ENCODE measurements at regions not wholly inside any gene's neighbourhood (a gene's known extent, or its start where the extent isn't known, plus 50 kb on each side); places are given as distances from the start of the nearest gene placed in this dataset.

GRCh38 chr16:60704726-60705125, 1331.5 kb downstream of the CDH8 start:
- H3K79me2 ChIP-seq (ENCODE audit: control insufficient read depth, insufficient read depth, low read length): no peaks in the 10 kb centered on the region
- ATAC-seq (no peak), DNase-seq (ENCODE audit: low read depth, low spot score) (no peak), FAIRE-seq (no peak)
- no peaks in the 10 kb centered on the region for H4K20me1 ChIP-seq (ENCODE audit: control insufficient read depth, insufficient read depth)
- ChIA-PET POLR2A (no interaction called here), RAD21 (ENCODE audit: unreplicated experiment) (no interaction called here), SMC1A (ENCODE audit: uncharacterized antibody, unreplicated experiment) (no interaction called here), CTCF (no interaction called here)
- no peak for TF ChIP-seq HDAC6 (IDR thresholded peaks at IDR 0.05; ENCODE audit: unreplicated experiment)
- TF ChIP-seq MLLT1 (IDR thresholded peaks at IDR 0.05): no peak
- no peak for TF ChIP-seq PAX8 (IDR thresholded peaks at IDR 0.05)
- TF ChIP-seq TBL1XR1 (IDR thresholded peaks at IDR 0.05; ENCODE audit: low read depth, low read length): no peak
- no peak for TF ChIP-seq SREBF2 (IDR thresholded peaks at IDR 0.05; ENCODE audit: low read length)
- H3K9ac ChIP-seq (ENCODE audit: control insufficient read depth, insufficient read depth, low read length): no peak overlapping the region
- 6% methylated on average over 1 of the region's 1 CpG for WGBS (ENCODE audit: insufficient coverage, insufficient replicate concordance, low lambda C conversion rate, missing lambda C conversion rate)
- no peak overlapping the region for H3K4me2 ChIP-seq (ENCODE audit: control insufficient read depth, insufficient read depth)
- H3K27ac ChIP-seq (ENCODE audit: control insufficient read depth, insufficient read depth): no peak overlapping the region
- H2AFZ ChIP-seq (ENCODE audit: control insufficient read depth, low read depth, low read length): no peak overlapping the region
- intact Hi-C loops (cut with micrococcal nuclease; ENCODE audit: unreplicated experiment): no loop called here
- no peak overlapping the region for H3K4me3 ChIP-seq
- H3K9me3 ChIP-seq (replicated peaks; ENCODE audit: control insufficient read depth, insufficient read depth, low read length): no peaks in the 10 kb centered on the region
- no peaks in the 10 kb centered on the region for H3K36me3 ChIP-seq (ENCODE audit: control insufficient read depth in 2 of 2, insufficient read depth in 2 of 2, low read length in 1 of 2)
- no TSS peak for BruUV-seq (replicated peaks)
- no peaks in the 10 kb centered on the region for H3K27me3 ChIP-seq (replicated peaks in 1 of 2; ENCODE audit: control insufficient read depth in 2 of 2, insufficient read depth in 2 of 2, low read length in 1 of 2)
- no peaks in the 10 kb centered on the region for H3K4me1 ChIP-seq (ENCODE audit: control insufficient read depth, insufficient read depth, low read length)
- in situ Hi-C loops (cut with MboI): no loop called here

- H4K20me1 ChIP-seq (ENCODE audit: control insufficient read depth, insufficient read depth): no peaks in the 10 kb centered on the region
- H3K9me3 ChIP-seq (replicated peaks; ENCODE audit: control insufficient read depth, insufficient read depth, low read length): no peaks in the 10 kb centered on the region
- no peaks in the 10 kb centered on the region for H3K4me1 ChIP-seq (ENCODE audit: control insufficient read depth, insufficient read depth, low read length)
- DNase-seq (ENCODE audit: low read depth, low spot score): no peak
- no peaks in the 10 kb centered on the region for H3K36me3 ChIP-seq (ENCODE audit: control insufficient read depth in 2 of 2, insufficient read depth in 2 of 2, low read length in 1 of 2)
- H3K4me3 ChIP-seq: no peak overlapping the region
- FAIRE-seq: no peak
- H3K27ac ChIP-seq (ENCODE audit: control insufficient read depth, insufficient read depth): no peak overlapping the region
- no TSS peak for BruUV-seq (replicated peaks)
- intact Hi-C loops (cut with micrococcal nuclease; ENCODE audit: unreplicated experiment) (no loop called here), in situ Hi-C loops (cut with MboI) (no loop called here)
- ChIA-PET SMC1A (ENCODE audit: uncharacterized antibody, unreplicated experiment) (interaction anchor here (0.6 kb wide), 1 partner anchor 10 kb away, joined by 3 read pairs; no protein-coding TSS in a partner anchor), POLR2A (no interaction called here), CTCF (interaction anchor here (0.5 kb wide), 1 partner anchor 10 kb away, joined by 3 read pairs; no protein-coding TSS in a partner anchor), RAD21 (ENCODE audit: unreplicated experiment) (no interaction called here)
- no peak for ATAC-seq
- no peak overlapping the region for H3K4me2 ChIP-seq (ENCODE audit: control insufficient read depth, insufficient read depth)
- no peak overlapping the region for H3K9ac ChIP-seq (ENCODE audit: control insufficient read depth, insufficient read depth, low read length)
- no peaks in the 10 kb centered on the region for H3K79me2 ChIP-seq (ENCODE audit: control insufficient read depth, insufficient read depth, low read length)
- WGBS (ENCODE audit: insufficient coverage, insufficient replicate concordance, low lambda C conversion rate, missing lambda C conversion rate): 6% methylated on average over 3 of the region's 3 CpGs
- H3K27me3 ChIP-seq (replicated peaks in 1 of 2; ENCODE audit: control insufficient read depth in 2 of 2, insufficient read depth in 2 of 2, low read length in 1 of 2): no peaks in the 10 kb centered on the region
- no peak overlapping the region for H2AFZ ChIP-seq (ENCODE audit: control insufficient read depth, low read depth, low read length)
- TF ChIP-seq ZBTB4 (CRISPR knock-in tag; IDR thresholded peaks at IDR 0.05) (no peak), ZNF592 (IDR thresholded peaks at IDR 0.05) (no peak), HCFC1 (IDR thresholded peaks at IDR 0.05; ENCODE audit: low read length) (no peak), RAD21 (IDR thresholded peaks at IDR 0.05; ENCODE audit: insufficient read depth, low read depth, low read length) (no peak), ZNF207 (IDR thresholded peaks at IDR 0.05; ENCODE audit: borderline replicate concordance) (no peak), HDAC6 (IDR thresholded peaks at IDR 0.05; ENCODE audit: unreplicated experiment) (no peak)
These were observed 1333.1 kb downstream of the CDH8 start for GRCh38 chr16:60703096-60703495.
